ENCODE measurements at regions not wholly inside any gene's neighbourhood (a gene's known extent, or its start where the extent isn't known, plus 50 kb on each side); places are given as distances from the start of the nearest gene placed in this dataset.

DNA sequence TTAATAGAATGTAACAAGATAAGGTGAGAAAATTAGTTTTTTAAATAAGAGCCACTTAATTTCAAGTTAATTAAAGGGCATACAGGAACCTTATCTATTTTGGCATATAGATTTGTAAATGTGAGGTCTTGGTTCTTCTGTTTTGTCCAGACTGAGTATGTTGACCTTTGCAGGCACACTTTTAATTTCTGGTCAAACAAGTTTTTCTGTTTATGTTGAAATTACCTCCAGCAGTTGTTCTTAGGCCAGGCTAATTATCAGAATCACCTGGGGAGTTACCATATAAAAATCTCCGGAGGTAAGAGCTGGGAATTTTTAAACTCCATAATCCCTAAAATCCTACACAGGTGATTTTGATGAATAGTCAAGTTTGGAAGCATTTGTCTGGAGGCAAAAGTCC is 227.4 kb upstream of the ANKRD50 start:
- Mint-ChIP-seq H3K4me3 (ENCODE audit: low read depth) (no peak overlapping the region), H3K27ac (no peak overlapping the region), H3K4me1 (ENCODE audit: low read depth) (peaks cover 20% of the 10 kb centered on the region)

DNA sequence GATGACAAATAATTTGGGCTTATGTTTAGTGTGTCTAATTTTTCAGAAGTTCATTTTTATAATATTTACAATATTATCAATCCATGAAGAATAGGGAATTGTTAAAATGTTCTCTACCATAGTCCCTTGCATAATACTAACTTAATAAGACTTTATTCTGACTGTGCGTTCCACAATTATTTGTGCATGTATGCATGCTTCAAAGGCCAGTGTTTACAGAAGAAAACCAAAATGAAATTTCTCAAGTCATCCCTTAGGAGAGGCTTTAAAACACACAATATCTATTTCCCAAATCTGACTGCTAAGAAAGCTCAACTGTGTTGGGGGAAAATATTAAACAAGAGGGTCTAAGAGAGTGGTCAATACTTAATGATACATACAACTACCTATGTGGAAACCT is 226.3 kb upstream of the ANKRD50 start:
- TF ChIP-seq, protein P1, sequence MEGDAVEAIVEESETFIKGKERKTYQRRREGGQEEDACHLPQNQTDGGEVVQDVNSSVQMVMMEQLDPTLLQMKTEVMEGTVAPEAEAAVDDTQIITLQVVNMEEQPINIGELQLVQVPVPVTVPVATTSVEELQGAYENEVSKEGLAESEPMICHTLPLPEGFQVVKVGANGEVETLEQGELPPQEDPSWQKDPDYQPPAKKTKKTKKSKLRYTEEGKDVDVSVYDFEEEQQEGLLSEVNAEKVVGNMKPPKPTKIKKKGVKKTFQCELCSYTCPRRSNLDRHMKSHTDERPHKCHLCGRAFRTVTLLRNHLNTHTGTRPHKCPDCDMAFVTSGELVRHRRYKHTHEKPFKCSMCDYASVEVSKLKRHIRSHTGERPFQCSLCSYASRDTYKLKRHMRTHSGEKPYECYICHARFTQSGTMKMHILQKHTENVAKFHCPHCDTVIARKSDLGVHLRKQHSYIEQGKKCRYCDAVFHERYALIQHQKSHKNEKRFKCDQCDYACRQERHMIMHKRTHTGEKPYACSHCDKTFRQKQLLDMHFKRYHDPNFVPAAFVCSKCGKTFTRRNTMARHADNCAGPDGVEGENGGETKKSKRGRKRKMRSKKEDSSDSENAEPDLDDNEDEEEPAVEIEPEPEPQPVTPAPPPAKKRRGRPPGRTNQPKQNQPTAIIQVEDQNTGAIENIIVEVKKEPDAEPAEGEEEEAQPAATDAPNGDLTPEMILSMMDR (IDR thresholded peaks at IDR 0.05; ENCODE audit: unreplicated experiment): no peak
- DNase-seq (ENCODE audit: low spot score, unreplicated experiment): no peak
- Mint-ChIP-seq H3K27me3 (no peaks in the 10 kb centered on the region), H3K4me1 (ENCODE audit: low read depth) (peaks cover 23% of the 10 kb centered on the region), H3K9me3 (ENCODE audit: low read depth) (peaks cover 5% of the 10 kb centered on the region), H3K36me3 (ENCODE audit: insufficient read depth) (no peaks in the 10 kb centered on the region), H3K4me3 (ENCODE audit: low read depth) (no peak overlapping the region), H3K27ac (no peak overlapping the region)

More for the DNA sequence above, 227.4 kb upstream of the ANKRD50 start:
- no peak for DNase-seq (ENCODE audit: low spot score, unreplicated experiment)
- Mint-ChIP-seq H3K27me3 (no peaks in the 10 kb centered on the region), H3K9me3 (ENCODE audit: low read depth) (peaks cover 5% of the 10 kb centered on the region), H3K36me3 (ENCODE audit: insufficient read depth) (no peaks in the 10 kb centered on the region)
- TF ChIP-seq, protein P1 (IDR thresholded peaks at IDR 0.05; ENCODE audit: unreplicated experiment): no peak

DNA sequence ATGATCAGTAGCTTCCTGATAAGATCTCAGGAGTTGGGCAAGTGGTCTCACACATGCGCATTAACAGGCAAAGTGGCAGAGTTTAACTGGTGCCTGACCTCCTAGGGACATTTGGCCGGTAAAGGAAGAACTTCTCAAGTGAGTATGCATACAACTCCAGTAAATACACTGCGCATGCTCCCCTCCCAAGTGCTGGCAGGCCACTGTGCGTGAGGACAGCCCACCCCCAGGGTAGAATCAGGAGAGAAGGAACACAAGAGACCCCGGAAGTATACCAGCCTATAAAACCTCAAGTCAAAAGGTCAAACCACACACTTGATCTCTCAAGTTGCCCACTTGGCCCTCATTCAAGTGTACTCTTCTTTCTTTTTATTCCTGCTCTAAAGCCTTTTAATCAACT is 225.5 kb upstream of the ANKRD50 start:
- Mint-ChIP-seq H3K36me3 (ENCODE audit: insufficient read depth) (peaks cover 1% of the 10 kb centered on the region), H3K9me3 (ENCODE audit: low read depth) (no peaks in the 10 kb centered on the region), H3K4me3 (ENCODE audit: low read depth) (no peak overlapping the region), H3K4me1 (ENCODE audit: low read depth) (peaks cover 23% of the 10 kb centered on the region), H3K27me3 (no peaks in the 10 kb centered on the region), H3K27ac (no peak overlapping the region)
- TF ChIP-seq, protein P1 (IDR thresholded peaks at IDR 0.05; ENCODE audit: unreplicated experiment): no peak
- DNase-seq (ENCODE audit: low spot score, unreplicated experiment): no peak

DNA sequence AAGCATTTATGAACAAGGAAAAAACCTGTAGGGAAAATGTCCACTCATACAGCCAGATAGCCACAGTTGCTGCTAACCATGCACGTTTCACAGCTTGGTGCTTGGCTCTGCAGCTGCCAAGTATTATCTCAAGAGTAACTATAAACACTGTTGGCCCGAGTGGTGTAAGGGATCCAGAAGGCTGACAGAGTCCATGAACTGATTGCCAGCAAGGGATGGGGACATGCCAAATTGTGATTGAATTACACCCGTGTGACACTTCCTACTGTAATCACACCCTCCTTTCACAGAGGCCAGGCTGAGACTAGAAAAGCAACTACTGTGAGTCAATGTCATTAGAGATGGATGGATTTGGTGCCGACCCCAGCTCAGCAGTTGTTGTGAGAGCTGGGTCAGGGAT is 223.9 kb upstream of the ANKRD50 start:
- no peak overlapping the region for H3K4me3 Mint-ChIP-seq (ENCODE audit: low read depth)
- no peaks in the 10 kb centered on the region for H3K27me3 Mint-ChIP-seq
- no peak overlapping the region for H3K27ac Mint-ChIP-seq
- TF ChIP-seq, protein P1 (IDR thresholded peaks at IDR 0.05; ENCODE audit: unreplicated experiment): no peak
- peaks cover 23% of the 10 kb centered on the region for H3K4me1 Mint-ChIP-seq (ENCODE audit: low read depth)
- H3K9me3 Mint-ChIP-seq (ENCODE audit: low read depth): no peaks in the 10 kb centered on the region
- DNase-seq (ENCODE audit: low spot score, unreplicated experiment): no peak
- H3K36me3 Mint-ChIP-seq (ENCODE audit: insufficient read depth): peaks cover 1% of the 10 kb centered on the region

DNA sequence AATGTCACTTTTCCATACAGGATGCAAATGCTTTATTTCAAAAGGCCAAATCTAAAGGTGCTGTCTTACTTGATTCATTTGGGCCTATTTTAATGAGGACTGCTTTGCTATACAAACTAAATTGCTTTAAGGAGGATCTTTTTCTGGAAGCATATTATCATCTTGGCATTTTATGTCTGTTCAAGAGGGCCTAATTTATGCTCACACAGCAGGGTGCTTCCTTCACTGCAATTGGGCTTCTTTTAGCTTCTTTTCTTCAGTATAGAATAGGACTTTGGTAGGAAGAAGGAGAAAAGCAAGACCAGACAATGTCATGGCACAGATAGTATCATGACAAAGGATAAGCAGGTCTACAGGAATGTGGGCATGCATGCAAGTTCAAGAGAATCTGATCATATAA is 222.4 kb upstream of the ANKRD50 start:
- Mint-ChIP-seq H3K36me3 (ENCODE audit: insufficient read depth) (peaks cover 1% of the 10 kb centered on the region), H3K4me3 (ENCODE audit: low read depth) (no peak overlapping the region), H3K4me1 (ENCODE audit: low read depth) (peaks cover 21% of the 10 kb centered on the region), H3K27me3 (no peaks in the 10 kb centered on the region), H3K27ac (no peak overlapping the region), H3K9me3 (ENCODE audit: low read depth) (no peaks in the 10 kb centered on the region)
- no peak for DNase-seq (ENCODE audit: low spot score, unreplicated experiment)
- TF ChIP-seq, protein P1 (IDR thresholded peaks at IDR 0.05; ENCODE audit: unreplicated experiment): no peak
